HCT116 (cell line): ENCODE measurements at regions not wholly inside any gene's neighbourhood (a gene's known extent, or its start where the extent isn't known, plus 50 kb on each side); places are given as distances from the start of the nearest gene placed in this dataset.

Experiments used
- CBX3 ChIP-seq: IDR thresholded peaks from 2 replicates; pipeline ENCODE4 v1.6.1; 2012; ENCODE audit warnings: low read depth
- RAD21 ChIP-seq: IDR thresholded peaks from 2 replicates; pipeline ENCODE4 v1.6.1; 2012; ENCODE audit warnings: low read depth, mild to moderate bottlenecking
- SIN3A ChIP-seq: IDR thresholded peaks from 2 replicates; pipeline ENCODE4 v1.6.1; 2012; ENCODE audit warnings: low read depth
- TCF7L2 ChIP-seq: IDR thresholded peaks from 2 replicates; pipeline ENCODE4 v1.7.0; 2011; ENCODE audit warnings: borderline replicate concordance, inconsistent platforms; ENCODE audit not compliant: insufficient read depth, insufficient read length; ENCODE audit errors: extremely low read depth
- YY1 ChIP-seq: IDR thresholded peaks from 2 replicates; pipeline ENCODE4 v1.6.1; 2011; ENCODE audit warnings: low read length, low read depth, moderate library complexity, mild to moderate bottlenecking; ENCODE audit not compliant: insufficient replicate concordance; ENCODE audit errors: extremely low read depth
- TF ChIP-seq, protein P1 (sequence below), 3 experiments: fragments of 200-600 bp in 1 of 3; sonication (generic) in 1 of 3; IDR thresholded peaks in 2 of 3; conservative IDR thresholded peaks in 1 of 3; 2 replicates each; pipeline ENCODE4 v1.5.1; 2012 to 2017; ENCODE audit warnings: low read depth in 2 of 3, low read length in 2 of 3, antibody characterized with exemption in 1 of 3, borderline replicate concordance in 1 of 3, control low read depth in 1 of 3, mild to moderate bottlenecking in 1 of 3, mixed read lengths in 1 of 3, mixed run types in 1 of 3, moderate library complexity in 1 of 3; ENCODE audit not compliant: insufficient read depth in 1 of 3

DNA sequence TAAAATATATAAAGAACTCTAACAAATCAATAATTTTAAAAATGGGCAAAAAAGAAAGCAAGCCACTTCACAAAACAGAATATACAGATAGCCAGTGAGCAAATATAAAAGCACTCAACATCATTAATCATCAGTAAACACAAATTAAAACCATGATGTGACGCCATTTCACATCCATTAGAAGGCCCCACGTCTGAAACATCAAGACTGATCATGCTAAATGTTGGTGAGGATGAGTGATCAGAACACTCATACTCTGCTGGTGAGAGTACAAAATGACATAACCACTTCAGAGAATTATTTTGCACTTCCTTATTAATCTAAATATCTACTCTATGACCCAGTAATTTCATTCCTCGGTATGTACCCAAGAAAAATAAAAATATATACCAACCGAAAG lies 512.2 kb upstream of the NR5A2 start:
- TF ChIP-seq, protein P1, sequence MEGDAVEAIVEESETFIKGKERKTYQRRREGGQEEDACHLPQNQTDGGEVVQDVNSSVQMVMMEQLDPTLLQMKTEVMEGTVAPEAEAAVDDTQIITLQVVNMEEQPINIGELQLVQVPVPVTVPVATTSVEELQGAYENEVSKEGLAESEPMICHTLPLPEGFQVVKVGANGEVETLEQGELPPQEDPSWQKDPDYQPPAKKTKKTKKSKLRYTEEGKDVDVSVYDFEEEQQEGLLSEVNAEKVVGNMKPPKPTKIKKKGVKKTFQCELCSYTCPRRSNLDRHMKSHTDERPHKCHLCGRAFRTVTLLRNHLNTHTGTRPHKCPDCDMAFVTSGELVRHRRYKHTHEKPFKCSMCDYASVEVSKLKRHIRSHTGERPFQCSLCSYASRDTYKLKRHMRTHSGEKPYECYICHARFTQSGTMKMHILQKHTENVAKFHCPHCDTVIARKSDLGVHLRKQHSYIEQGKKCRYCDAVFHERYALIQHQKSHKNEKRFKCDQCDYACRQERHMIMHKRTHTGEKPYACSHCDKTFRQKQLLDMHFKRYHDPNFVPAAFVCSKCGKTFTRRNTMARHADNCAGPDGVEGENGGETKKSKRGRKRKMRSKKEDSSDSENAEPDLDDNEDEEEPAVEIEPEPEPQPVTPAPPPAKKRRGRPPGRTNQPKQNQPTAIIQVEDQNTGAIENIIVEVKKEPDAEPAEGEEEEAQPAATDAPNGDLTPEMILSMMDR (IDR thresholded peaks at IDR 0.05 in 2 of 3, conservative IDR thresholded peaks at IDR 0.05 in 1 of 3; ENCODE audit: borderline replicate concordance in 1 of 3, insufficient read depth in 1 of 3, low read depth in 2 of 3, low read length in 2 of 3) = no peak
- TF ChIP-seq TCF7L2 (no peak), YY1 (no peak), RAD21 (no peak), SIN3A (no peak), CBX3 (no peak)
